HG02973 (cell line): ENCODE measurements at regions not wholly inside any gene's neighbourhood (a gene's known extent, or its start where the extent isn't known, plus 50 kb on each side); places are given as distances from the start of the nearest gene placed in this dataset.
"Not testable (repeated sequence)": the region's sequence is repeated elsewhere in the genome, so short reads cannot be mapped to it uniquely, and the experiment has no call there.

Experiments used
- ATAC-seq: cut with Tn5 transposase; IDR thresholded peaks from one replicate; pipeline ENCODE4 v1.9.1; 2021; ENCODE audit warnings: moderate library complexity; ENCODE audit not compliant: unreplicated experiment

DNA sequence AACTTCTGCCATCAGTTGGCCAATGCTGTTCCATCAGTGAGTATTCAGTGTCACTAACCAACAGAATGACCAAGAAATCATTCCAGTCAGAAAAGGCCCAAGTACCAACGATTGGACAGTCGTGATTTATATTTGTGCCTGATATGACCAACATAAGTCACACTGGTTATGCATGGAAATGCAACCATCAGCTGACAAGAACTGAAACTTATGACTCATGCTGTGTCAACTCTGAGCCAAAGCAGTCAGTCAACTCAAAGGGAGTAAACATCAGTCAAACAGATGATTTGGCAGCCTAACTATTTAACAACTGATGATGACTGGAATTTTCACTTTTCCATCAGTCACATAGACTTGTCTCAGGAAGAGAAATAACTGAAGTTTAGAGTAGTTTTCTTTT is 142.4 kb downstream of the ANXA2 start:
- peak; percentile 92 for ATAC-seq

DNA sequence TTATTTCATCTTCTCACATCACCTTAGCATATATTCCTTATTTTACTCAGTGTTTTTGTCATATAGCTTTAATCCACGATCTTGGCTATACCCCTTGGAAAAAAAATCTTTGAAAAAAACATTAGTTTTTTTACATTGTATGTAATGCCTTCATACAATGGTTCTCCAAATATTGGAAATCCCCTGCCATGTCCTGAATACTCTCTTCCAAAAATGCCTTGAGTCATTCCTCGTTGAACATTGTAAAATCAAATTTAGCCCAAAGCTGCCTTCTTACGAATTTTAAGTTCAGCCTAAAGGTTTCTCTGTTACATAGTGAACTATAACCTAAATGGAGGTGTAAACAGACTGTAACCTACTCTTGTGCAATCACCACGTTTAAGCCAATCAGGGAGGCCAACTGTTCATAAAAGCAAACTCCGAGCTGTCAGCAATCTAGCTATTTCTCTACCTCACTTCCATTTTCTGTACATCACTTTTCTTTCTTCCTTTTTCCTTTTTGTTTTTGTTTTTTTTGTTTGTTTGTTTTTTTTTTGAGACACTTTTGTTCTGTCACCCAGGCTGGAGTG is 140.1 kb downstream of the ANXA2 start:
- no peak for ATAC-seq

DNA sequence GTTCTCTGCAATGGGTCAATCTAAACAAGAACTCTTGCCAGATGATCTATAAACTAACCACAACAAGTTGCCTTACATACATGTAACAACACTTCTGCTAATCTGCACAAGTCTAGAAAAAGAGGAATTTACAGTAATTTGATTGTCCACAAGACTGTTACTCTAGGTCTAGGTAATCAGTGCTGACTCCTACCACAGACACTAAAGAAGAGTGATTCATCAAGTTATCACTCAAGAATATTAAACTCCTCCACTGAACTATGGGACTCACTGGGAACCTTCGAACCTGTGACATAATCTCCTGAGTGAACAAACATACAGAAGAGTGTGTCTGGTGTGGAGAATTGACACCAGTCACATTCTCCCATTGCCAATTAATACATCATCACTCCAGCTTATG is 138.3 kb downstream of the ANXA2 start:
- no peak for ATAC-seq

GRCh38 chr15:60264088-60264487 is 133.7 kb downstream of the ANXA2 start:
- ATAC-seq: no peak

DNA sequence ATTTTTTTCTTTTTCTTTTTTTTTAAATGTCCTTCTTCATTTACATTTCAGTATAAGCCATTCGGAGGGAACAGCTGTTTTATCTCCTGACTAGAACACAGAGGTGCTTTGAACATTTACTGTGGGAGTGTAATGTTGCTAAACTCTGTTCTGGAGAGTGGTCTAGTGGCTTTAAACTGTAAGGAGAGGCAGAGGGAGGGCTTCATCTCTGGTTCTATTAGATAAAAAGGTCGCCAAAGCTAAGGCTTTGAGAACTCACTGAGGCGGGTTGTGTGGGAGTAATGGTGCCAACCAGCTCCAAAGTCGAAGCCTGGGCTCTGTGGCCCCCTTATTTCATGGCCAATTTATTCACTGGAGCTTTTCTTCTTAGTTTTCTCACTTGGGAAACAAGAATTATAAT is 133.2 kb downstream of the ANXA2 start:
- no peak for ATAC-seq

DNA sequence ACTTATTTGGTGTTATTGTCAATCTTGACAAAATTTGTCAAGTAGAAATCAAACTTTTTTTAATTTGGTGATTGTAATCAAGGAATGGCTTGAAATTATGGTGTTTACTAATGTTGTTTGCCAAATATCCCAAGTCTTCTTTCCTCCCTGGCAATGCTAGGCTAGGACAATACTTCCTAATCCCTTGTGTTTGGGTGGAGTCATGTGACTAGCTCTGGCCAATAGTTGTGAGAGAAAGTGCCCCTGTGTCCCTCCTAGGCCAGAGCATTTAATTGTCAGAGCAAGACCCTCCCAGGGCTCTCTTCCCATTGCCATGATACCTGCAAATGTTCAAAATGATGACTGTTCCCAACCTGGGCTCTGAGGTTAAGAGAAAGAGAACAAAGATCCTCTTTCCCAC is 132.7 kb downstream of the ANXA2 start:
- ATAC-seq: no peak

DNA sequence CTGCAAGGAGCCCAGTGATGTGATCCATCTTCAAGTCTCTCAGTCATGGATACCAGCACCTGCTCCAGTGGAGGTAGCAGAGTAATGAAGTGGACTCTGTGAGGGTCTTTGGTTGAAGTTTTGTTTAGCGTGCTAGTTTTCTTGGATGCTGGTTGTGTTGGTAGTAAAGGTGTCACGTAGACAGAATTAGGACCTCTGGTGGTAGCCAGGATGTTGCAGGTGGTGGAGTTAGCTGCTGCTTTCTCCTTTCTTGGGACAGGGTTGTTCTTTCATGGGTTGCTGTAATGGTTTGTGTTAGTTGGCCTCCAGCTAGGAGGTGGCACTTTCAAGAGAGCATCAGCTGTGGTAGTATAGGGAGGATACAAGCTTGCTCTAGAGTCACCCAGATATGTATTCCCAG is 125.2 kb downstream of the ANXA2 start:
- no peak for ATAC-seq

- ATAC-seq: no peak
Observed at GRCh38 chr15:60275624-60276023, 122.2 kb downstream of the ANXA2 start.

DNA sequence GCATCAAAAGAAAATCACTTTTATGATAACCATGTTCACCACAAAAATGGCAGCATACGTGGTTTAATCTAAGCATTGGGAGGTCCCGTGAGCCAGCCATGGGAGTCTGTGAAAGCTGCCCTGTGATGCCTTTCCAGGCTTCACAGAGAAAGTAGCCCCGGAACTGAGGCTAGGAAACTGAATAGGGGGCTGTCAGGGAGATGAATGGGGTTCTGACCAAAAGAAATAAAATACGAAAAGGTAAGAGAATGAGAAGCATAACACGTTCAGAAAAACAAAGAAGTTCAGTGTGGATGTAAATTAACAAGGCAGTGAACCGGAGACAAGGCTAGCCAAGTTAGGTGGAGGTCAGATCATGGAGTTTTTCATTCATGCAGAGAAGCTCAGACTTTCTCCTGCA is 118.9 kb downstream of the ANXA2 start:
- no peak for ATAC-seq

- no peak for ATAC-seq
Observed at GRCh38 chr15:60280259-60280658, 117.5 kb downstream of the ANXA2 start.

GRCh38 chr15:60283936-60284335 is 113.8 kb downstream of the ANXA2 start:
- ATAC-seq: no peak

GRCh38 chr15:60295901-60296300 is 101.9 kb downstream of the ANXA2 start:
- ATAC-seq: not testable (repeated sequence)

DNA sequence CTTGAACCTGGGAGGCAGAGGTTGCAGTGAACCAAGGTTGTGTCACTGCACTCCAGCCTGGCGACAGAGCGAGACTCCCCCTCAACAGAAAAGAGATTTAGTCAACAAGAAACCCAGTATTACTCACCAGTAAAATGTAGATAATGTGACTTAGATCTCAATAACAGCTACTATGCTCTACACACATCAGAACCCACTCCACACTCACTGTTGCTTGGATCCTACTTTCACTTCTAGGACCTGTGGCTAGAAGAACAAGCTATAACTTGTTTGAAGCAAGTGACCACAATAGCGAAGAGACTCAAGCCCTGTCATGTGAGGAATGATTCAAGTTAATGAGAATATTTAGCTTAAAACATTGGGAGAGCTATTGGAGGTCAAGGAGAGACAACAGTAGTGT is 100.7 kb downstream of the ANXA2 start:
- ATAC-seq: no peak
